HG03378 (cell line): ENCODE measurements at regions not wholly inside any gene's neighbourhood (a gene's known extent, or its start where the extent isn't known, plus 50 kb on each side); places are given as distances from the start of the nearest gene placed in this dataset.
"Not testable (repeated sequence)": the region's sequence is repeated elsewhere in the genome, so short reads cannot be mapped to it uniquely, and the experiment has no call there.

Experiments used
- ATAC-seq: cut with Tn5 transposase; IDR thresholded peaks from one replicate; pipeline ENCODE4 v1.9.1; 2021; ENCODE audit warnings: mild to moderate bottlenecking, moderate library complexity; ENCODE audit not compliant: unreplicated experiment

DNA sequence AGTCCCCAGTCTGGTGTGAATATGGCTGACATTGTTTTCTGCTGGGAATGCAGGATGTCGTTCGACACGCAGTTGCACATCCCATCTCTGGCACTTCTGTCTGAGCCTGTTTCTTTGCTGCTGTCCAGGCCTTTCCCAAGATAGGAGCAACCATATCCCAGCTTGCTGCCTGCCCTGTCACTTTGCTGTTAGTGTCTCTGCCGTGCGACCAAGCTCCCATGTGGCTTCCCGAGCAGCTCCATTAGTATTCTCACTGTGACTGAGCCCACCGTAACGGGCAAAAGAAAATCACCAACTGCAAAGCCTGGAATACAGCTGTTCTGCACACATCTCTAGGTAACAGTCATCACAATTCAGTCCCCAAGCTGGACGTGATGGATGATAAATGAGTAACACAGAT, 66.0 kb upstream of the CPSF6 start:
- no peak for ATAC-seq

DNA sequence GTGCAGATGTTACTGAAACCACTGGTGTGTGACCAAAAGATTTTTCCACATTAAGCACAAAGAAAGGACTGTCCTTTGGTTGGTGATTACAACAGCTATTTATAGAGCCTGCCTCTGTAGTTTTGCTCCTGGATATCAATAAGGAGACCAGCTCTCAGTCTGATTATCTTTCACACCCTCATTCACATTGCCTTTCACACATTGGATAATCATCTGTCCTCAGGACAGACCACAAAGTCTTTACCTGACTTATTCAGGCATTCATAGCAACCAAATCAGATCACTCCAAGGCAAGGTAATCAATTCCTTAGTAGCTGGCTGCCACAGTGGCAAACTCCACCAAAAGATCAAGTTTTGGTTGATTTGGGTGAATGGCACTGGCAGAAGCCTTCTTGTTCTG, 59.6 kb upstream of the CPSF6 start:
- no peak for ATAC-seq

DNA sequence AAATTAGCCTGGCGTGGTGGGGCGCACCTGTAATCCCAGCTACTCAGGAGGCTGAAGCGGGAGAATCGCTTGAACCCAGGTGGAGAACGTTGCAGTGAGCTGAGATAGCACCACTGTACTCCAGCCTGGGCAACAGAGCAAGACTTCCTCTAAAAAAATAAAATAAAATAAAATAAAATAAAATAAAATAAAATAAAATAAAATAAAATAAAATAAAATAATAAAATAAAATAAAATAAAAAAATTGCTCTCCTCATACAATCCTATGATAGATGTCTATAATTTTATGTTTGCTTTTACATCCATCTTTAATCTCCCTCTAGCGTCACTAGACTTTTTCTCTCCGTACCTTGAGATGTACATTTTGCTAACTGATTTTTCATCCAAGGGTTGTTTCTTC, 51.8 kb upstream of the CPSF6 start:
- not testable (repeated sequence) for ATAC-seq

DNA sequence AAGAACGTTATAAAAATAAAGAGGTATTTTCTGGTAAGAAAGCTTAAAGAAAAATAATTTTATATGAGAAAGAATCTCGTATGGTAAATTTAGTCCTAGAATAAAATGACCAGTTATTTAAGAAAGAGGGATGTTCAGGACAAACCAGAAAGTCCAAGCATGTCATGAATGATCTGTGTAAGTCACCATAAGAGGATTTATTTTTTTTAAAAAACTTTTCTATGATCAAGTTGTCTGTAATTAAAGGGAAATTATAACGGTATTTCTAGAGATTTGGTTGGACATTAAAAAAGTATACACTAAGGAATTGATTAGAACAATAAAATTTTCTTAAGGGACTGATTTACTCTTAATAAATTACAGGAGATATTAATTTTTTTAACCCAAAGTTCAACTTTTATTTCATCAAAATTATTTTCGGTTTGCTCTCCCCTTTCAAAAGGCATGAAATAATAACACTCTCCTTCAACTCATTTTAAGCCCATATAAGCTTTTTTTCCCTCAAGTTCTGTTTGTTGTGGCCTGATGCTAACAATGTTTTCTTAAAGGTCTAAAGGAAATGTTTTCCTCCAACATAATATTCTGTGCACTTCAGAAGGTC, 49.9 kb upstream of the CPSF6 start:
- no peak for ATAC-seq
